Stimulated activated CD4-positive, alpha-beta T cell treated with anti-CD3 and anti-CD28 coated beads, Interleukin-4, amount 100 ng/mL, for 4 hours (primary cell): ENCODE measurements at regions not wholly inside any gene's neighbourhood (a gene's known extent, or its start where the extent isn't known, plus 50 kb on each side); places are given as distances from the start of the nearest gene placed in this dataset.
"Not testable (repeated sequence)": the region's sequence is repeated elsewhere in the genome, so short reads cannot be mapped to it uniquely, and the experiment has no call there.

Experiments
- DNase-seq, 2 experiments: peaks; one replicate each; pipeline ENCODE4 v3.0.0-alpha.2; 2020

DNA sequence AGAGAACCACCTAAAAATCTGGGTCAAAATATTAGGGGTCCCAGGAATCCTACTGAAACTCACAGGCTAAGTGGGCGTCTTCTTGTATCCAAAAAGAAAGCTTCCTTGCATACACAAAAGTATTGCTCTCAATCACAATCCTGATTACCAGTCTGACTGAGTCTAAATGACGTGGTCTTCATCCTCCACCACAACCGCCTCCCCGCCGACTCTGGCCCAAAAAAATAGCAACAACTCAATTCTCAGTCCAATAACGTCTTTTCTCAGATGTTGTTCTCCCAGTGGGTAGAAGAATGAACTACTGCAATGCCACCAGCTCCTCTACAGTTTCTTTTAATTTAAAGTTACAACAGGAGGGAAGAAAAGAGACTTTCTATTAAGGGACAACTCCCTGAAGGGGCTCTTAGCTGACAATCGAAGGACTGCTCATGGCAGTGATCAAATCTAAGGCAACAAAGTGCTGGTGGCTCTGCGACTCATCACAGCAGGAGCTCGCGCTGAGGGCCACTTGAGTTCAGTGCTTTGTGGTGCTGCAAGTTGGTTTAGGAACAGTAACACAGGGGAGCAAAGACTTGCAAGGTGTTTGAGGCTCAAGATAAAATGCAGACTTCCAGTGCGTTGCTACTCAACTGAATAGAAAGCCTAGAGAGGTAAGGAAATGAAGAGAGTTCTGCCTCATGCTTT lies 394.1 kb downstream of the BCAT1 start:
- no peak for DNase-seq

DNA sequence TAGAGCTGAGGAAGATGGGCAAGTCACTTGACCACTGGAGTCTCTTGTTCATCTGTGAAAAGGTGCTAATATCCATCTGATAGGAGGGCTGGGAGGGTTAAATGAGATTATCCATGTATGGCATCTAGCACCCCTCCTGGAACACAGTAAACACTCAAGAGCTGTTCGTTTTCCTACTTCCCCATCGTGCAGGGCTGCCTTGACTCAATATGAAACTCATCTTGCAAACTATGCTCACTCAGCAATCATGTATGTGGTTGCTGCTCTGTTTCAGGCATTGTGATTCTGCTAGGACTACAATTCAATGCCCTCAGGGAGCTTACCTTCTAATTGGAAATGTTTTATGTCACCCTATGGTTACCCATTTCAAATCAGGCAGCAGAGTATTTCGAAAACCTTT lies 395.6 kb downstream of the BCAT1 start:
- DNase-seq = no peak

DNA sequence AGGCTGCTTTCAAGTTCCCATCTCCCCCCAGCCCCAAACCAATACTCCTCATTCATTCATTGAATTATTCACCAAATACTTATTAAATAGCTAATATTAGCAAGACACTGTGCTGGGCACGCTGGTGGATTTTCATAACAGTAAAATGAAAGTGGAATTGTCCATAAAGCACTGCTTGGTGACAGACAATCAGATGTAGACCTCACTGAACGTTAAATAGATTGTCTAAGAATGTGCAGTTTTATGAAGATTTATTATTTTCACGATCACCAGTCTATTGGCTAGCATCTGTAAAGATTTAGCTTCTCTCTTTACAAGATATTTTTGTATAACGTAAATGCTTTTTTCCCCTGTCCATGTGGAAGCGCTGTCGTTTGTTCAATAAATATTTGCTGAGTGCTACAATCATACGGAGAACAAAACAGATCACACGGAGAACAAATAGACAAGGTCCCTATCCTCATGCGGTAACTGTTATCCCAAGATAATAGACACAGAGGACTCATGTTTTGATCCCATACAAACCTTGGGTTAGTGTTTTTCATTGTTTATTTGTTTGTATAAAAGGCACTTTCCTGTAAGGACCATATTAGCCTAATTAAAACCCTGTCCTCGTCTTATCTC lies 397.6 kb downstream of the BCAT1 start:
- DNase-seq = no peak

DNA sequence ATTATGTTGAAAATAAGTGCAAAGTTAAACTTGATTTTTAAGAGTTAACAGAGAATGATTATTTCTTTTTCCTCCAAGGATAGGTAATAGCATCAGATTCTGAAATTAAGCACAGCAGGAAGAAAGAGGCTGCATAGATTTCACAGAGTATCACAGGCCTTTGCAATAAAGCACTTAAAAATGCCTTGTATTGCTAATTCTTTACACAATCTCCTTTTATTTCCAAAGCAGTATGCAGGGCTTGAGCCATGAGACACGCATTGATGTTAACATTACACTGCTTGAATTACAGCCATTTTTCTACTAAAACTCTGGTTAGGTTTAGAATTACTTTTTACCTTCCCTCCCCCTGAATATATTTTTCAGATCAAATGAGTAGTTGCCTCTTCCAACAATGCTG lies 398.3 kb downstream of the BCAT1 start:
- DNase-seq = no peak

DNA sequence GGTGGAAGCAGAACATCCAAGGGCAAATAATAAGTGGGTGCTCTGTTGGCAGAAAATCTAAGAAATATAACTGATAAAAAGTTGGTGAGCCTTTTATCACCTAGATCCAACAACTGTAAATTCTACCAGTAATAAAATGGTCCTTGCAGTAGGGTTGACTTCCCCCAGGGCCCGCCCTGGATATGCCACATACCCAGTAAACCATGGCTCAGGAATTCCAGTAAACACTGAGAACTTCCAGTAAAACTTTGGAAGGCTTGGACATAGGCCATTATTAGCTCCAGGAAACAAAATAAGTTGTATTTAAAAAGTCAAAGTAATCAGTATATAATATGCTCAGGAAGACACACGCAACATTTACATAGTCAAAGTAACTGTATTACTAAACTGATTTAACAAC lies 402.2 kb downstream of the BCAT1 start:
- DNase-seq = no peak

DNA sequence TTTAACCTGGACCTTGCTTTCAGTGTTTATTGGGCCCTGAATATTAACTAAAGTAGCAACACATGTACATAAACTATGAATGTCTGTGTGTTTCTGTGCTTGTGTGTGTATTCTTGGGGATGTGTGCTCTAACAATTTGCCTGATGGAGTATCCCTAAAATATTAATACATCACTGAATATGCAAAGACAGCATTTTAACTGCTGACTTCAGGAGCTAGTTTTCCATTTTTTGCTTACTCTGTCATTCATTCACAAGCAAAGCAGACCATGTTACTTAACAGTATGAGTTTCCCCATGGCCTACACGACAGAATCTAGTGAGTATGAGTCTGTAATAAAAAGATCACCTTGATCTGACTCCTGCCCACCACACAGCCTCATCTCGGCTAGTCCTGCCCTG lies 402.8 kb downstream of the BCAT1 start:
- no peak for DNase-seq

DNA sequence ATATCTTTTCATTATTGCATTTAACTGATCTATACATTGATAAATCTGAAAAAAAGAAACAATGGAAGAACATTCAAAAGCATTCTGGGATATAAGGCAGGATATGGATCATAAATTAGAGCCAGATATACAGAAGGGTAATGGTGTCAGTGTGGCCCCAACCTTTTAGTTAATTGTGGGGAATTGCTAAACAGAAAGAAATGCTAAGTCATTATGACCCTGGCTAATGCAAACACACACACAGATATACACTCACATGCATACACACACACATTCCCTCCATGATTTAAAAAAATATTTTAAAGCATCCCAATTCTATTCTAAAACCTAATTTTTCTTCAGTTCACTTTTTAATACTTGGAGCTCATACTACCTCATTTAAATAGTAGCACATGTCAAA lies 404.5 kb downstream of the BCAT1 start:
- no peak for DNase-seq

DNA sequence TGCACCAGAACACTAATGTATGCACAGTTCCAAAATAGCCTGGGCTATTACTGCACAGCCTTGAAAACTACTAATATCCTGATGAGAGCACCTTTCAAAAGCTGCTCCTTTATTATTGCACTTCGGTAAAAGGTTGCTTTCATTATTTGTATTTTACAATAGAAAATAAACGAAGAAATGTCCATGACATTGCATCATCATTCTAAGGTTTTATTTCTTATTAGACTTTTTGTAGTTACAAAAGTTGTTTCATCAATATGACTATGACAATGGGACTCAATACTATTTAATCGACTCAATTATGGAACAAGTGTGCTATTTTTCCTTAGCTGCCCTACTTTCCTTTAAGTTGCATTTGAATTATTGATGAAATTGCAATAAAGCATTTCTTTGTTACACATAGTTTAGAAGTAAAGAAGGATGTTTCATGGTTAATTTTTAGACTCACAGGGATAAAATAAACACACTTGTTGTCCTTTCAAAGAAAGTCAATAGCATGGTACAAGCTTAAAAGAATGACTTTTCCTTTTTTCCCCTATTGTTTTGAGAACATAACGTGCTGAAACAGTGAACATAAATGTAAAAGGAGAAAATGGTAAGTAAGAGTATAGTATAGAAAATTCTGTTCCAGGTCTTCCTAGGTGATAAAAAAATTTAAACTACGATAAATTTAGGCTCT lies 407.6 kb downstream of the BCAT1 start:
- DNase-seq = no peak

DNA sequence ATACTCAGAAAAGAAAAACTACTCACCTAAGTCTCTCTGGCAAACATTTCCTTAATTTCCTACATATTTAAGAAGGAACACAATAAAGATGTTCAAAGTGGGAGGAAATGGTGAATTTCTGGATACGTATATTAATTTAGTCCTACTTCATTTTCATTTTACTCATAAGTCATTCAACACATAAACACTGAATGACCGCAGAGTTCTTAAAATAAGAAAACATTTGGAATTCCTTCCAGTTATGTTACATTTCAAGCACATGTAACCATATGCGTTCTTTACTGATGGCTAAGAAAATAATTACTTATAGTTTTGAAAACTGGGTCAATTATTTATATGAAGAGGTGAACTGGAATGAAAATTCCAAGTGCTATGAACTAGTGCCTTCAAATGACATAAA lies 409.3 kb downstream of the BCAT1 start:
- no peak for DNase-seq

DNA sequence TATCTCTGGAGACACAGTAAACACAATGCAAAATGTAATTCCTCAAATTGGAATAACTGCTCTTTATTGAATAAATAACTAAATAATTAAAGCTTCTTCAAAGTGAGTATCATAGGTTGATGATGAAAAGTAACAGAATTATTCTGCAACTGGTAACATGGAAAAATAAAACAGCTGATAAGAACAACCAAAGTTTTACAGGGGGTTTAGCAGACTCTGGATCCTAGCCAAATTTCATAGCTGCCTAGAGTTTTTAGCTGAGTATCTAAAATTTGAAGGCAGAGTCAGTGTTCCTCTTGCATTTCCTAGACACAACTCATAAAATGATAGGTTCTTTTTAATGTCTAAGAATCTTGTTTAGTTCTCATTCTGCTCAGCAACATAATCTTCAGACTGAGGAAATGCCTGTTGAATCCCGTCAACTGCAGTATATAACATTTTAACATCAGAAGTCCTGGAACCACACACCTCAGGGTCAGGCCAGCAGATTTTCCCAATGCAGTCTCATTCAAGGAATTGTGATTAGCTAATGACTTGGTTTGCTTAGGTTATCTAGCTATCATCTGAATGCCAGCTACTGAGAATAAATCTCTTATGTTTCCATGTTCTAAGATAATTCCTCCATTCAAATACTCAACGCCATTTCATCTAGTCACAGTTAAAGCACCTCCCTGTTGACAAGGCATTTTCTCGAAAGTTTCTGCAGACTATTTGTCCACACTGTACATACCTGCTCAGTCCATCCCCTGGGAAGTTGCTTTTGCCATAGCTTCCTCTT lies 411.6 kb downstream of the BCAT1 start:
- no peak for DNase-seq

DNA sequence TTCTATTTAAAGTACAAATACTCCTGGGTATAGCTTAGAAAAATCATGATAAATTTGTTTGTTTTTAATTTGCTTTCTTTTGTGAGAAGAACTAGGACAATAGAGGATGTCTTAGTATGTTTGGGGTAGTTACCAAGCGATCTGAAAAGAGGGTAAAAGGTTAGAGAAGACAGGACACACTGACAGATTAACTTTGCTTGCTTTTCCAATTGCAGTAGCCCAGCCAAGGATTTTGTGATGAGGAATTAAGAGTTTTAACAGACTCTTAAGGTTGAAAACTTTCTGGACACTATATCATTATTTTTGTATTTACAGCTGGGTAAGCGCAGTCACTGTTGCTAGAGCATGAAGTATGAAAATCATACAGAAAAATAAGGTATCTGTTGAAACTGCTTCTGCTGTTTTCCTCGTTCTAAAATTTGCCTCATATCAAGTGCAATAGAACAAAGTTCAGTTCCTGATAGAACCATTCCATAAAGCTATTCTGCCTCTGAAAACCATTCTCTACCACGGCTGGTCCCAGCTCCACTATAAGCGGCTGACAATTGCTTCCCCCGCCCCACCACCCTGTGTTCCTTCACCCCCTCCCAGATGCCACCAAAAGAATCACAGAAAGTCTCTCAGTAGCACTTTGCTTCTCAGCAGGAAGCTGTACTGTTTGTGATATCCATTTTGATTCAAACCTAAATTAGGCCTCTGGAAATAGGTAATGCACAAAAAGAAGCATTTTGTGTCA lies 413.4 kb downstream of the BCAT1 start:
- no peak for DNase-seq

DNA sequence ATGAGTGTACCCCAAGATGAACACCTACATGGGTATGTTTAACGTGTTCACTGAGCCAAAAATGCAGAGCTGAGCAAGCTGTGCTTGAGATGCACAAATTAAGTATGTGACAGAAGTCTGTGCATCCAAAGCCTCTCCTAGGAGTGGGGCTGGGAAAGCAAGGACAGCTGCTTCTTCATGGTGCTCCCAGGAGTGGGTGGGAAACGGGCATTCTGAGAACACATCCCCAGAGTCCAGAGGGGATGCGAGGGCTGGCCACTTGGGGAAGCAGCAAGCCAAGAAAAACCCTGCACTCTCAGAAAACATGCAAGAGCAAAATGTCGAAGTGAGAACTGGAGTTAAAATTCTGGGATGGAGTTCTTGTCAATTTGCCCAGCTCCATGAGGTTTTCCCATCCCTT lies 414.3 kb downstream of the BCAT1 start:
- DNase-seq = no peak

DNA sequence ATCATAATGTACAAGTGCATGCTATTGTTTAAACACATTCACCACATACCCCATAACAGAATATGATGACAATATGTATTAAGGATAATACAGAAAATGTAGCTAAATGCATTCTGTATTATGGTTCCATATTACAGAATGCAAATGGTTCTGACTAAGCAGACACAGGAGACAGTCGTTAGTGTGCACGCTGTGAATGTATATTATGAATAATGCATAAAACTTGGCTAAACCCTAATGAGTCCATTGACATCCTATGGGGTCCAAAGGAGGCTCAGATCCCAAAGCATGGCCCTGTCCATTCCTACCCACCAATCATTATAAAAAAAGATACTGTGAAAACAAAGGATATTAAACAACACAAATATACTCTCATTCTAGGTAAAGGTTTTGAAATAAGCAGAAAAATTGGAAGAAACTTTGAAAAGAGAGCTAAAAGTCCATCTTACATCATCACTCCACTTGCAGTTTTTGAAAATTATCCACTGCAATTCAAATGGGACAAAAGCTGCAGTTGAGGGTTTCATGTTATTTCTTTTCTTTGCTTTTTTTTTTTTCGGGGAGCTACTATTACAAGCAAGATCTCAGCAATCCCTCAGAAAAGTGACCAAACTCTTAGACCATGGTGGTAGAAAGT lies 415.1 kb downstream of the BCAT1 start:
- no peak for DNase-seq

DNA sequence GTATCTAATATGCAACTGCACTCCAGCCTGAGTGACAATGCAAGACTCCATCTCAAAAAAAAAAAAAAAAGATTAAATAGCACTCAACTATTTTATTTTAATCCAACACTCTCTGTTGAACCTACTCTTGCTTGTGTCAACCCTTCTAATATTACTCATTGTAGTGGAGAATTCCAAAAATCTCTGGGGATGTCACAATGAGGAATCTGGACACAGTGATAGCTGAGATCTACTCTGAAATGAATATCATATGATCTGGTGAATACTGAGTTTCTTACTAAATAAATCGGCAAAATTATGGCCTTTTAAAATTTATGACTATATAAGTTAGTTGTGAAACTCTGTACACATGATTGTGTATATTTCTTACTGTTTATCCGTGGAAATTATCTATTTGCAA lies 418.2 kb downstream of the BCAT1 start:
- no peak for DNase-seq

DNA sequence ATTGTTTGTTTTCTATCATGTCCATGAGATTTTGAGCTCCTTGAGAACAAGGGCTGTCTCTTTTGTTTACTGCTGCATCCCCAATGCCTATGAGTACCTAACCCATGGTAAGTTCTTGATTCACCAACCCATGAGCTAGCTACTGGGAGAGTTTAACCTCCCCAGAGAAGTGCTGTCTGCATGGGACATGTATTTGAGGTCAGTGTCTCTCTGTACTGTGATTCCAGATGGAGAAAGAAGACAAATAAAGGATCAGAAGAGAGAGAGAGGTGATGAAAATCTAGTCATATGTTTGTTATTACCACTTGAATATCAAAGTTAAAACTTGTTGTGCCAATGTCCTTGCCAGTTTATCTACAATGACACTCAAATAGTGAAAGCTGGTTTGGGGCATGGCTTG lies 421.8 kb downstream of the BCAT1 start:
- no peak for DNase-seq

DNA sequence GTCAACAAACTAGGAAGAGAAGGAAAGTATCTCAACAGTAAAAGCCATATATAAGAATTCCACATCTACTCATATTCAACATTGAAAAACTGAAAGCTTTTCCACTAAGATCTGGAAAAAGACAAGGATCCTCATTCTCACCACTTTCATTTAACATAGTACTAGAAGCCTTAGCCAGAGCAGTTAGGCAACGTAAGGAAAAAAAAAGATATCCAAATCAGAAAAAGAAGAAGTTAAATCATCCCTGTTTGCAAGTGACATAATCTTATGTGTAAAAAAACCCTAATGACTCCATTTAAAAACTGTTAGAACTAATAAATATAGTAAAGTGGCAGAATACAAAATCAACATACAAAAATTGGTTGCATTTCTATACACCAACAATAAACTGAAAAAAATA lies 426.2 kb downstream of the BCAT1 start:
- no peak for DNase-seq

DNA sequence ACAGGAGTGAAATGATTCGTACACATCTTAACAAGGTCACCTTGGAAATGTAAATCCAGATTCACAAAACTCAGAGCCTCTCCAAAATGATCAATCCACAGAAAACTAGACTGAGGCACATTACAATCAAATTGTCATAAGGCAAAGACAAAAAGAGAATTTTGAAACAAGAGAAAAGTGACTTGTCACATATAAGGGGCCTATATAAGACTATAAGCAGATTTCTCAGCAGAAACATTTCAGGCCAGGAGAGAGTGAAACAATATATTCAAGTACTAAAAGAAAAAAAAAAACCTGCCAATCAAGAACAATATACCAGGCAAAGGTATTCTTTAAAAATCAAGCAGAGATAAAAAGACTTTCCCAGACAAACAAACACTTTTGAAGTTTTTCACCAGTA lies 429.1 kb downstream of the BCAT1 start:
- DNase-seq = no peak

DNA sequence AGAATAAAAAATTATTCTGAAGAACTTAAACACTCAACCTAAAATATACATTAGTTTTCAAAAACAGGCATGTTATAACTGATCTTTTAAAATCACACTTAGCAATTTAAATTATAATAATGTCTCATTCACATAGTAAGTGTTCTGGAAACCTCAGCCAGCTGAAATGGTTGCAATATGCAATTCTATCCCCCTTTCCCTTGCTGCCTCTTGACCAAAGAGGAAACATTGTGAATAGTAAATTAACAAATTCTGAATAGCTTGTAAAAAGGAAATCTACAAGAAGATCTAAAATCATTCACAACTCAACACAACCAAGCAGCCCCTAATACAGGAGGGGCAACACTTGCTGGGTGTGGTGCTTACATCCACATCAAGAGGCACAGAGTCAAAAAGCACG lies 431.9 kb downstream of the BCAT1 start:
- DNase-seq = no peak

DNA sequence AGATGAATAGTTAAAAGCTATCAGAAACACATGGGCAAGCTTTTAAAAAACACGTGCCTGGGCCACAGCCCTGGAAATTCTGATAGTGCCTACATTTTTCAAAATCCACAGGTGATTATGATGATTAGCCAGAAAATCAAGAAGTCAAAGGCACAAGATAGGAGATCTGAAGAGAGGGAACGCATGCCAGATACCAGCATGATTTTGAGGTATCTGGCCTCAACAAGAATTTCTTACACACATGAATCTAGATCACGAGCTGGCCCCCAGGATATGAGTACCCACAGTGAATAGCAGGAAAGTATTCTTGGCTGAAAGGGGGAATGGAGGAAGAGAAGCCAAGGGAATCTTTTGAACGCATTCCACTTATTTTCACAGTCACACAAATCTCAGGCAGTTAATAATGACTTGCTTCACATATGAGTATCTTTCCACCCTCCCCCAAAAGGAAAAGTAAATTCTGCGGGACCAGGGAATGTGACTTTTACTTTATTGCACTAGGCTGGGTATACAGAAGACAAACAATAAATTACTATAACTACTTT lies 438.2 kb downstream of the BCAT1 start:
- DNase-seq = no peak

DNA sequence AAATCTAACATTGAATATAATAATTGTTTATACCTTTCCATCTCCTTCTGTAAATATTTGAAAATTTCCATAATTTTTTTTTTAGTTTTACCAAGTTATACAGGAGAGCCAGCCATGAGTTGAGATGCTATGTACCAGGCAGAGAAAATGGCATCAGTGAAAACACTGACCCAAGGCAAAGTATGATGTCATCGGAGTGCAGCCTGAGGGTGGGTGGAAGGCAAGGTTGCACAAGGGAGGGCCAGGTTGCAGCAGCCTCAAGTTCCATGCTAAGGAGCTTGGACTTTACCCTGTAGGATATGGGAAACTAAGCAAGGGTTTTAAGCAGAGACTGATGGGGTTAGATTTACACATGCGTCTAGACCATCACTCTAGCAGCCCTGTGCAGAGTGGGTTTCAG lies 441.1 kb downstream of the BCAT1 start:
- no peak for DNase-seq

DNA sequence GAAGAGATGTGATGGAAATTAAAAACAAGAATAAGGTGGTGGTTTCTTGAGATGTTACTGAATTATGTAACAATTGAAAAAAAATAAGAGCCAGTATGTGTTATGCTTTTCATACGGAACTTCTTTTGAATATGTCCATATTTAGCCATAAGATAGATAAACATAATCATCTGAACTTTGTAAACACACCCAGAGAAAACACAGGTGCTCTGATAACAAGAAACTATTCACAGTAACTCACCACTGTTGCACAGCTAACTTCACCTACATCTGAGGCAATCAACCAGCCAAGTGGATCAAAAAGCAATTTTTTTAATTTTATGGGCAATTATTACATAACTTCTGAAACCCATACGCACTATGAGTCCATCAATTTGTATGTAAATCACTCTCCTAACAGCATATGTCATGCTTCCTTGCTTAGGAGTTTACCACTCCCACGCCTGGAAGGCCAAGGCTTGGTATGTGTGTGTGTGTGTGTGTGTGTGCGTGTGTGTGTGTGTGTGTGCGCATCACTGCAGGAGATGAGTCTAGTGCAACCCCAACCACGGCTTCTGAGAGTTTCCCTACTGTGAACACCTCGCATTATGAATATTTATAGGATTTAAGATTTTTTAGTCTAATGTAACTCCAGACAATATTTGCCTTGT lies 443.4 kb downstream of the BCAT1 start:
- DNase-seq = no peak

DNA sequence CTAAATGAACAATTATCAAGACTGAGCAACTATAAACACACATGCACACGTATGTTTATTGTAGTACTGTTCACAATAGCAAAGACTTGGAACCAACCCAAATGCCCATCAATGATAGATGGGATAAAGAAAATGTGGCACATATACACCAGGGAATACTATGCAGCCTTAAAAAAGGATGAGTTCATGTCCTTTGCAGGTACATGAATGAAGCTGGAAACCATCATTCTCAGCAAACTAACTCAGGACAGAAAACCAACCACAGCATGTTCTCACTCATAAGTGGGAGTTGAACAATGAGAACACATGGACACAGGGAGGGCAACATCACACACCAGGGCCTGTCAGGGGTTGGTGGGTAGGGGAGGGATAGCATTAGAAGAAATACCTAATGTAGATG lies 445.4 kb downstream of the BCAT1 start:
- not testable (repeated sequence) for DNase-seq
